GM12801 (cell line): ENCODE measurements at regions not wholly inside any gene's neighbourhood (a gene's known extent, or its start where the extent isn't known, plus 50 kb on each side); places are given as distances from the start of the nearest gene placed in this dataset.

Experiments
- TF ChIP-seq, protein P1 (sequence below): IDR thresholded peaks from one replicate; pipeline ENCODE4 v1.5.1; 2011; ENCODE audit warnings: control low read depth; ENCODE audit not compliant: insufficient read length; ENCODE audit errors: extremely low read depth

DNA sequence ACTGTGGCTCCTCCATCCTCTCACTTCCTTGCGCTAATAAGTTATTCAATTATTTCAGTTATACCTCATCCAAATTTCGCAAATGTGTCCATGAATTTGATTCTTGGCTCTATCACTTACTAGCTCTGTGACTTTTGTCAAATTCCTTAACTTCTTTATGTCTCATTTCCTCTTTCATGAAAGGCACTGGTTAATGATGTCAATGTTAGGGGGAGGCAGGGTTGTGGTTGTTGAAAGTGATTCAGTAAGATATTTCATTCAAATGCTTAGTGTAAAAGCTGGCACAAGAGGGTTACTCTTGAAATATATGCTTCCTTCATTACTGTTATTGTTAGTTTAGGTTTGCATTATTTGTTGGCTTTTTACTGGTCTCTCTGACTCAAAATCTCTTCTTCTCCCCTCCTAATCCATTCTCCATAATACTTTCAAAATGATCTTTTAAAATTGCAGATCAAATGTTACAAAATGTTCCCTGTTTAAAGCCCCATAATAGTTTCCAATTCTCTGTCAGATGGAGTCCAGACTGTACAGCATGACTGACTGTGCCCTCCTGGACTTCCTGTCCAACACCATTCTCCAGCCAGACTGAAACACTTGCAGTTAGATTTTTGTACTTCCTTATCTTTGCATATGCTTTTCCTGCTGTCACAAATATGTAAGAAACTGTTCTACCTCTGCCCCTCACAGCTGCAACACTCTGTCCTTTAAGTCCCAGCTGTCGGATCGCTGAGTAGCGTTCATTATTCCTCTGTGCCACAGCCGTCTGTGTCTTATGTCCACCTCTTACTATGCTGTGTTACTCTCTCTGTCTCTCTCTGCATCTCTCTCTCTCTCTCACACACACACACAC lies 510.6 kb upstream of the RAG2 start:
- TF ChIP-seq, protein P1, sequence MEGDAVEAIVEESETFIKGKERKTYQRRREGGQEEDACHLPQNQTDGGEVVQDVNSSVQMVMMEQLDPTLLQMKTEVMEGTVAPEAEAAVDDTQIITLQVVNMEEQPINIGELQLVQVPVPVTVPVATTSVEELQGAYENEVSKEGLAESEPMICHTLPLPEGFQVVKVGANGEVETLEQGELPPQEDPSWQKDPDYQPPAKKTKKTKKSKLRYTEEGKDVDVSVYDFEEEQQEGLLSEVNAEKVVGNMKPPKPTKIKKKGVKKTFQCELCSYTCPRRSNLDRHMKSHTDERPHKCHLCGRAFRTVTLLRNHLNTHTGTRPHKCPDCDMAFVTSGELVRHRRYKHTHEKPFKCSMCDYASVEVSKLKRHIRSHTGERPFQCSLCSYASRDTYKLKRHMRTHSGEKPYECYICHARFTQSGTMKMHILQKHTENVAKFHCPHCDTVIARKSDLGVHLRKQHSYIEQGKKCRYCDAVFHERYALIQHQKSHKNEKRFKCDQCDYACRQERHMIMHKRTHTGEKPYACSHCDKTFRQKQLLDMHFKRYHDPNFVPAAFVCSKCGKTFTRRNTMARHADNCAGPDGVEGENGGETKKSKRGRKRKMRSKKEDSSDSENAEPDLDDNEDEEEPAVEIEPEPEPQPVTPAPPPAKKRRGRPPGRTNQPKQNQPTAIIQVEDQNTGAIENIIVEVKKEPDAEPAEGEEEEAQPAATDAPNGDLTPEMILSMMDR = no peak

DNA sequence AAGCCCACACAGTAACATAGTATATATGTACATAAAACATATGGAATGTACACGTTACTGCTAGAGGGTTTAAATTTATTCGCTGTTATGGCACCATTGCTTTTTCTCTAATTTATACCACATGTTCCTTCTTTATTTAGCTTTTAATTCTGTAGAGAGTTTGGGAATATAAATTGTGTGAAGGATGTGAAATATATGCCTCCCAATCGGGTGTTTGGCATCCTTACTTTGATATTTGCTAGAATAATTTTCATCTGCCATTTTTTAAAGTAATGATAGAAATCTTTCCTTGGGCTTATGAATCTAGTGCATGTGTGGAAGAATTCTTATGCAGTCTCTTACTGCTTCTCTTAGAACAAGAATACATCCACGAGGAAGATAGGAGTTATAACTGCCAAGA lies 509.8 kb upstream of the RAG2 start:
- TF ChIP-seq, protein P1 = no peak

DNA sequence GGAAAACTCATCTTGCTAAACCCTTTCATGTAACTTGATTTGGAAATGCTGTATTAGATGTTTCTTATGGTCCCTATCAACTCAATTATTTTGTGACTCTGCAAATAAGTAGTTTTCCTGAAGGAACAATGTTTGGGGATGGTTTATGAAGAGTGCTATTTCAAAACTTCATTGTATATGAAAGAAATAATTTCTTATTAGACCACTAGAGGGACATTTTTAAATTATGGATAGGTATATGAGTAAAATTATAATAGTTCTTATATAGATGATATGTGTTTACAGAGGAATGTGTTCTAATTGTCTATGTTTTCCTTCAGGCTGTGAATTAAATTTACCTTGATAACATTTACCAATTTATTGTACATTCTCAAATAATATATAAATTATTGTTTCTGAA lies 509.4 kb upstream of the RAG2 start:
- TF ChIP-seq, protein P1 = no peak

DNA sequence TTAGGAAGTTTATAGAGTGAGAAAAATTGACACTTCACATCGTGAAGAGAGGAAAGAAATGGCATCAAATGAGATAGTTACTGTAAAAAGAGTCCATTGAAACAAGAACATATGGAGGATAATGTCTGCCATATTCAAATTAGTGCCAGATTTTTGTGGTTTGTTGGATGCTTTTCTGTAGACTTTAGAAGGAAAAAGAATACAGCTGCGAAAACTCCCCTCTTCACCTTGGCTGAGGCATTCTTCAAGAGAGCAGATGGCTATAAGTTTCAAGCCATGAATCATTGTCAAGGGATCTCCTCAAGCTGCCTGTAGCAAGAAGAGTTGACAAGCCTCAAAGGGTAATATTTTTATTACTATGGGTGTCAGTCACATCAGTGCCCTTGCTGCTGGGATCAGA lies 507.4 kb upstream of the RAG2 start:
- TF ChIP-seq, protein P1 = no peak

DNA sequence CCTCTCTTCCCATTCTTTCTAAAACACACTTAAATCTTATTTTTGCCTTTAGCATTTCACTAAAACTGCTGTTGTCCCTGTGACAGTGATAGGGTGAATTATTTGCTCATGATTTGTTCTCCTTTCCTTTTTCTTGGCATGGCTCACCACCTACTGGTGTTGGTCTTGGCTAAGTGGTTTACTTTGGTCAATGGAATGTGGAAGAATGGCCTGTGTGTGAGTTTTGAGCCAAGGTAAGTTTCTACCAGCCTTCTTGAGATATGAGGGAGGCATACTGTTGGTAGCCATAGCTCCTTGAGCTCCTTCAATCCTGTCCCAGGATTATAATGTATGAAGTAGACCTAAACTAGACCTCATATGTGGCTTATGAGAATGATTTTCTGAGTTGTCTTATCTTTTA lies 506.3 kb upstream of the RAG2 start:
- TF ChIP-seq, protein P1 = no peak

DNA sequence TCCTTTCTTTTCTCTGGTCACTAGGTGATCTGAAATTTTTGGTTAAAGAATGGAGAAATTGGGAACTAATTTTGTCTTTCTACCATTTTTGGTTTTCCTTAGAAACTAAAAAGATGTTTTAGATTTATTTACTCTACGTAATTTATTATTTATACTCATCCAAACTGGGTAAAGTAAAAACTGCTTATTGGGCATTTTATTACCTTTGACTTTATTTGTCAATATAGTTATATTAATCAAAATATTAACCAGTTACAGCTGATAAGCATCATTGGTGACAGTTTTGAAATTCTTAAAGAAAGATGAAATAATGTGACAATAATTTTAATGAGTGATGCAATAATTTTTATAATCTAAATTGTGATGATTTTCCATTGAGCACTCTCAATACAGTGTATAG lies 502.0 kb upstream of the RAG2 start:
- TF ChIP-seq, protein P1 = no peak

DNA sequence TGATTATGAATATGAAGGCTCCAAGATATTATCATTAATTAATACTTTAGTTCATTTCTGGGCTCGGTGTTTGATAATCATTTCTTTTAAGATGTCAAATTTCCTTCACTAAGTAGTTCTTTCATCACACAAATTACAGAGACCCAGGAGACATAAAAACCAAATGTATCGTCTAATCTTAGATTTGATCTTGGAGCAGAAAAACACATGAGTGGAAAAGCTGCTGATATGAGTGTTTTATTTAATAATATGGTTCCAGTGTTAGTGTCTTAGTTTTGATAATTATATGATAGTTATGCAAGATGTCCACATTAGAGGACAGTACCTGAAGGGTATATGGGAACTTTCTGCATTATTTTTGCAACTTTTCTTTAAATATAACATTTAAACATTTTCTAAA lies 494.5 kb upstream of the RAG2 start:
- TF ChIP-seq, protein P1 = no peak
